ENCODE measurements at regions not wholly inside any gene's neighbourhood (a gene's known extent, or its start where the extent isn't known, plus 50 kb on each side); places are given as distances from the start of the nearest gene placed in this dataset.
A peak's percentile ranks its signal among the peaks of the same experiment; 100 is the strongest.

- no peak for DNase-seq
- intact Hi-C loops (cut with DNase I): no loop called here
- TF ChIP-seq CTCF (IDR thresholded peaks at IDR 0.05): no peak
- no peak for TF ChIP-seq POLR2A (IDR thresholded peaks at IDR 0.05)
- Histone ChIP-seq H3K27ac (no peak overlapping the region), H3K4me1 (replicated peaks in 1 of 2) (peaks cover 19 to 33% of the 10 kb centered on the region in 2 donors), H3K9me3 (replicated peaks in 1 of 3) (no peaks in the 10 kb centered on the region), H3K4me3 (no peak overlapping the region), H3K27me3 (no peaks in the 10 kb centered on the region), H3K36me3 (replicated peaks in 1 of 2) (no peaks in the 10 kb centered on the region)
Measured at GRCh38 chr2:196266855-196267254, 95.5 kb upstream of the STK17B start.

GRCh38 chr2:196268025-196268424 is 96.6 kb upstream of the STK17B start:
- no peak overlapping the region for H3K4me3 ChIP-seq
- intact Hi-C loops (cut with DNase I): no loop called here
- 5 to 23% (median 15%) methylated on average over 1 of the region's 1 CpG for WGBS, 4 donors

GRCh38 chr2:196268538-196269338 is 97.4 kb upstream of the STK17B start:
- TF ChIP-seq CTCF (IDR thresholded peaks at IDR 0.05) (no peak), POLR2A (IDR thresholded peaks at IDR 0.05) (no peak)
- peaks cover 19 to 36% of the 10 kb centered on the region in 2 donors for H3K4me1 ChIP-seq (replicated peaks in 1 of 2)
- DNase-seq: peak in 4 of 7 donors; percentile 27 to 76 (median 57)
- 16 to 44% (median 24%) methylated on average over 6 to 8 of the region's 8 CpGs for WGBS, 4 donors
- no peaks in the 10 kb centered on the region for H3K27me3 ChIP-seq
- intact Hi-C loops (cut with DNase I): no loop called here
- peak overlapping the region; percentile 27 to 70 (median 59) for H3K27ac ChIP-seq
- no peaks in the 10 kb centered on the region for H3K9me3 ChIP-seq (replicated peaks in 1 of 3)
- no peak overlapping the region for H3K4me3 ChIP-seq
- no peaks in the 10 kb centered on the region for H3K36me3 ChIP-seq (replicated peaks in 1 of 2)

More at GRCh38 chr2:196268025-196268424, 96.6 kb upstream of the STK17B start:
- Histone ChIP-seq H3K27ac (peak overlapping the region; percentile 27 to 70 (median 55)), H3K27me3 (no peaks in the 10 kb centered on the region), H3K4me1 (replicated peaks in 1 of 2) (peaks cover 19 to 33% of the 10 kb centered on the region in 2 donors), H3K36me3 (replicated peaks in 1 of 2) (no peaks in the 10 kb centered on the region), H3K9me3 (replicated peaks in 1 of 3) (no peaks in the 10 kb centered on the region)
- no peak for DNase-seq
- TF ChIP-seq POLR2A (IDR thresholded peaks at IDR 0.05) (no peak), CTCF (IDR thresholded peaks at IDR 0.05) (no peak)

GRCh38 chr2:196271795-196272194 is 100.4 kb upstream of the STK17B start:
- TF ChIP-seq POLR2A (IDR thresholded peaks at IDR 0.05): no peak
- no peak for TF ChIP-seq CTCF (IDR thresholded peaks at IDR 0.05)
- intact Hi-C loops (cut with DNase I): loop anchor here in 1 of 2 donors (10.0 kb wide), 1 partner anchor 197 kb away; no protein-coding TSS in a partner anchor
- Histone ChIP-seq H3K27ac (no peak overlapping the region), H3K4me3 (no peak overlapping the region), H3K36me3 (replicated peaks in 1 of 2) (no peaks in the 10 kb centered on the region), H3K4me1 (replicated peaks in 1 of 2) (peaks cover 28 to 55% of the 10 kb centered on the region in 2 donors), H3K9me3 (replicated peaks in 1 of 3) (no peaks in the 10 kb centered on the region), H3K27me3 (no peaks in the 10 kb centered on the region)
- DNase-seq: no peak
- 73 to 88% (median 80%) methylated on average over 3 of the region's 3 CpGs for WGBS, 4 donors

All from adrenal gland (tissue), 9 donors.